GM12874 (cell line): ENCODE measurements at regions not wholly inside any gene's neighbourhood (a gene's known extent, or its start where the extent isn't known, plus 50 kb on each side); places are given as distances from the start of the nearest gene placed in this dataset.

Experiments used
- CTCF ChIP-seq: IDR thresholded peaks from 2 replicates; pipeline ENCODE4 v1.5.1; 2011; ENCODE audit warnings: low read depth, mild to moderate bottlenecking, control low read depth, low read length, moderate library complexity; ENCODE audit not compliant: insufficient read depth

GRCh38 chr6:21987501-21987957 is 309.3 kb downstream of the PRL start:
- TF ChIP-seq CTCF, result no peak

DNA sequence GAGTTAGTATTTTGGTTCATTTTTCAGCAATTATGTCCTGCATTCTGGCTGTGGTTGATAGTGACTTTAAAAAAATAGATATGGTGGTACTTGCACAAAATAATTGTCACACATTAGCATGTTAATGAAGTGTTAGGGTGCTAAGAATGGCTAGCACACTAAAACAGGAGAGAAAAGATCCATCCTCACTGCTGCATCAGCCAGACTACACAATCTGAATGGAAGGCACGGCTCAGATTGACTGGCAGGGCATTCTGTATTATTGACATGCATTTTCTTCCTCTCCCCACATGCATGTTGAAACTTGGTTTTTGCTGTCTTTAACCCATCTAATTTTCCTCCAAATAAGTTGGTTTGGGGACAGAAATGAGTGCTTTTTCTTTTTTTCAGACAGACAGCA is 306.3 kb downstream of the PRL start:
- TF ChIP-seq CTCF, result no peak

DNA sequence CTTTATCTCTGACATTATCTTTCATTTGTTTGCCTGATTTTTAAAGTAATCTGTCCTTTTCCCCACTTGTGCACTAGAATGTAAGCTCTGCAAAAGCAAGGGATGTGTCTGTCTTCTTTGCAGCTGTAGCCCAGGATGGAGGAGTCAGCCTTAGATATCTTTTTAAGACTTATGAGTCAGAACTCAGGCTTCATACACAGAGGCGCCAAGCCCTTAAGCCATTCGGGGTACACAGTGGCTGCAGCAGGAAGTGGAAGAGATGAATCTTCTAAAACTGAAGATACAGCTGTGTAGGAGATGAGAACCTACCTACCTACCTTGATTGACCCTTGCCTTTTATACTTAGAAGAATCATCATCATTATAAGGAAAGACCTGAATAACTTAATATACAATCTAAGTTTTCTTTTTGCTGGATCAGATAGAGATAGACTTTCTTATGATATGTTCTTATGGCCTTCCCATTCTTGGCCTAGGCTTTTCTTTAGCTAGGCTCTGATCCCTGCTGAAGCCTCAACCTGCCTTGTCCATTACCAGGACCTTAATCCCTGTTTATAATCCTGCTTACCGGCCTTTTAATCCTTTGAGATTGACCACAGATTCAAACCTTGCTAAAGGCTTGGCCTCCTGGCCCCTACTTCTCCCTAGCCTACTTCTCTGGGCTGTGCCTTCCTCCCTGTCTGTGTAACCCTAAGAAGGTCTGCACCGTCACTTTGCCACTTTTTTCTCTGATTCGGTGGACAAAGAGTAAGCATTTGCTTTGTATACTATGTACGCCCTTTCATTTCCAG is 304.5 kb downstream of the PRL start:
- no peak for TF ChIP-seq CTCF

DNA sequence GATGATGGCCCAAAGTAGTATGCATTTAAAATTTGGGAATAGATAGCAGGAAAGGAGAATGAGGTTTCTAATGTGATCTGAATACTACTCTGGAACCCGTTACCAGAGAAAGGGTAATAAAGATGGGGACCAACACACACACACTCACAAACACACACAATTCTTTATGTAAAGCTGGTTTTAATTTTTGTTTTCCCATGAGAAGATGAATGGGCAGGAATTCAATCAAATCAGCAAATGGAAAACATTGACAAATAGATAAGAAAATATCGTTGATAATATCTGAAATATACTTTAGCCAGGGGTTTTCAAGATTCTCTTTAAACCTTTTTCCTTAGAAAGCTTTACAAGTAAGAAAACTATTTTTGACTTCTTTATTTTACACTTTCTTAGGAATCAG is 303.0 kb downstream of the PRL start:
- no peak for TF ChIP-seq CTCF

DNA sequence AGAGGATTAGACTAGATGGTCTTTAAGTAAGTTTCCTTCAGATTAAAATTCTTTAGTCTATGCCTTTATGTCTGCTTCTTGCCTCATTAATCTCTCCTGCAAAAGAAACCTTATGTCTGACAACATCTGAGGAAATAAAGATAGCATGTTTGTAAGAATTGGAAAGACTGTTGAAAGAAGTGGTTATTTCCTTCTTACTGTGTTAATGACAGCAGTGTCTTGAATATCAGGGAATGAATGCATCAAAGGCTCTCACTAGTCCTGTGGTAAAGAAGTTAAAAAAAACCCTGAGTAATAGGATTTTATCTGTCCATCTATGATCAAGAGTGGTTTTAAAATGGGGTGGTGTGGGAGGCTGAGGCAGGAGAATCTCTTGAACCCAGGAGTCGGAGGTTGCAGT is 302.0 kb downstream of the PRL start:
- TF ChIP-seq CTCF, result no peak

DNA sequence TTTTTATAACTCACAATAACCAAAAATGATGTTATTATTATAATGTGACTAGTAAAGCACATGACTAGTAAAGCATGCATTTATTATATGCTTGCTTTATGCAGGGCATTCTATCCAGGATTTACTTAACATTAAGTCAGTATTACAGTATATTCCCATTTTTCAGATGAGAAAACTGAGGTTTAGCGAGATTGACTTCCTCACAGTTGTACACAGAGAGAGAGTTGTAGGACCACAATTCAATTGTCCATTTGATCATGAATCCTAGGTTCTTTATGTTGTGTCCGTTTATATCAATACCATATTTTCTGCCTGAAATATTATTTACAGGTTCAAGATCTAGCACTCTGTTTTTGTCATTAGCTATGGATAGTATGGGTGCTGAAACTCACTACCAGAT is 301.5 kb downstream of the PRL start:
- no peak for TF ChIP-seq CTCF

DNA sequence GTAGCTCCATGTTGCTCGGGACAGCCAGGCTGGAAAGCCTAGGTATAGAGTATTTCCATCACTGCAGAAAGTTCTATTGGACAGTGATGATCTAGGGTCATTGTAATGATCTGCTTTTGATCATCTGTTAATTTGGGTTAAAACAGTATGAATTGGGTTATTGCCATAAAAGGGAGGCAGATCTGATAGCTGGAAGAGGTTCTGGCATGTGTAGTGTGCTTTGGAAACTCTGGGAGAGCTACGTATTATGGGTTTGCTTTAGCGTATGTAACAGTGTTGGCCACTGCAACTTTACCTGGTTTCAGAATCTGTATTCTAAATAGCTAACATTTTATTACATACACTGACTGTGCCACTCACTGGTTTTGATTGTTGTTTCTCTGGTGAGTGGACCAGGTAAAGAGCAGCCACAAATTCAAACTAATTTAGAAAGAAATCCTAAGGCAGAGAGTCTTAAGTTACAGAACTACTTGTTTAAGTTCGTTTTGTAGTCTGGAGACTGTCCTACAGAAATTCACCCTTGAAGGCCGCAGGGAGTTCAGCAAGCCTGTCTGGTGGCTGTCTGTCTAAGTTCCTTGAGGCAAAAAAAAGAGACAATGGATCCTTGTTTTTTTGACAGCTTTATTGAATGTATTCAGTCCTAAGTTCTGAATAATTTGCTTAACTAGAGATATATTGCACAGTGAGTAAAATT is 300.3 kb downstream of the PRL start:
- no peak for TF ChIP-seq CTCF
